ENCODE measurements at regions not wholly inside any gene's neighbourhood (a gene's known extent, or its start where the extent isn't known, plus 50 kb on each side); places are given as distances from the start of the nearest gene placed in this dataset.
A peak's percentile ranks its signal among the peaks of the same experiment; 100 is the strongest.

DNA sequence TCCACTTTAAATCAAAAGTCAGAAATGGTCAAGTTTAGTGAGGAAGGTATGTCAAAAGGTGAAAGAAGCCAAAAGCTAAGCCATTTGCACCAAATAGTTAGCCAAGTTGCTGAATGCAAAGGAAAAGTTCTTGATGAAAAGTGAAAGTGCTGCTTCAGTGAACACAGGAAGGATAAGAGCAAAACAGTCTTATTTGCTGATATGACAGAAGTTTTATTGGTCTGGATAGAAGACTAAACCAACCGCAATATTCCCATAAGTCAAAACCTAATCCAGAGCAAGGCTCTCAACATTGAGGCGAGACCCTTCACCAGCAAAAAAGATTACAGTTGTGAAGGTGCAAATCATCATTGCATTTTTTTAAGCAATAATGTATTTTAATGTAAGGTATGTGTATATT, 496.5 kb upstream of the LRATD1 start:
- no peak for DNase-seq (ENCODE audit: low read depth, low spot score)

DNA sequence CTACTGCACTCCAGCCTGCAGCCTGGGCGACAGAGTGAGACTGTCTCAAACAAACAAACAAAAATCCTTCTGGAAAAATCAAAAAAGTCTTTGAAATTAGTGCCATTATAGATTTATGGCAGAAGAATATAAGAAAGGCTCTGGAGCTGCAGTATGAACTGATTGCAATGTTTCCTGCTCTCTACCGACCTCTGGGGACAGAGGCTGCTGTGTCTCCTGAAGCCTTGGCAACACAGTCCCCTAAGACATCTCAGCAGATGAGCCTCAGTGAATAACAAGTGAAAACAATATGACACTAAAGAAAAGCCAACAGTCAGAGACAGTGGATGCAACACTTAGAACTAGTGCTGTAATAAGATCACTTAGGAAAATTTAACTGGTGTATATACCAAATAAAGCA, 494.9 kb upstream of the LRATD1 start:
- peak; percentile 14 for DNase-seq (ENCODE audit: low read depth, low spot score)

DNA sequence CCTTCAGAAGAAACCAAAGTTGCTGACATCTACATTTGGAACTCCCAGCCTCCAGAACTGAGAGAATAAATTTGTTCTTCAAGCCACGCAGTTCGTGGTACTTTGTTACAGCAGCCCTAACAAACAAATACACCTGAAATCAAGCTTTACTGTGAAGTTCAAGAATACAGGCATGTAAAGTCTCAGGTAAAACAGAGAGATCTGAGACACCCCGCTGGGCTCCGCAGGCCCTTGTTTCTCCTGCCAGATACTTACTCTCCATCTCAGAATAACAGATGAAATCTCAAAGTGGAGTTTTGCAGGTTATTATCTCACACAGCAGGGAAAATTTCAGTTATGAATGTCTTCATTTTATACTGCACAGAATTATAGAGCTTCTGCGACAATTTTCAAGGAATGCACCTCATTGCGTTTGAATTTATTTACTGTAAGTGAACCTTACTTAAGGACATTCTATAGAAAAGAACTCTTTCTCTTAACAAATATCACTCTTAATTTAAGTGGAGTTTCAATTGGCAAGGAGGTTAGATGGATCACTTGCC, 492.4 kb upstream of the LRATD1 start:
- no peak for DNase-seq (ENCODE audit: low read depth, low spot score)

DNA sequence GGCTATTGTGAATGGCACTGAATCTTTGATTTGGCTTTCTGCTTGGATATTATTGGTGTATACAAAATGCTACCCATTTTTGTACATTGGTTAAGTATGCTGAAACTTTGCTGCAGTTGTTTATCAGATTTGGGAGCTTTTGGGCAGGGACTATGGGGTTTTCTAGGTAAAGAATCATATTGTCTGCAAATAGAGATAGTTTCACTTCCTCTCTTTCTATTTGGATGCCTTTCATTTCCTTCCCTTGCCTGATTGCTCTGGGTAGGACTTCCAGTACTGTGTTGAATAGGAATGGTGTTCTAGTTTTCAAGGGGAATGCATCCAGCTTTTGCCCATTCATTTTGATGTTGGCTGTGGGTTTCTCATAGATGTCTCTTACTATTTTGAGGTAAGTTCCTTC, 489.1 kb upstream of the LRATD1 start:
- no peak for DNase-seq (ENCODE audit: low read depth, low spot score)

DNA sequence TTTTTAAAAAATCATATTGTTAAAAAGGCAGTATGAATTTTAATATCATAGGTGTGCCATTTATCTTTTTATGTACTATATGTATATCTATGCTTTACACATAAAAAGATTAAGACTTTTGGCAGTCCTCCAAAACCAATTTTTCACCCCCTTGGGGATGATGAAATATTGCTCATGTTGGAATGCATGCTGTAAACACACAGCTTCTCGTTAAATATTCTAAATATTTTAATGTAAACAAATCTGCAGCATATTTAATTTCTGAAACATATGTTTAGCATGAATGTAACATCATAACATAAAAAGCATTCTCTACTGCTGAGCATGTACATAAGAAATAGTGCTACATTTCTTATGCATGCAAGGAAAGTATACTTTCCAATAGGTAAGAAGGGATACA, 484.3 kb upstream of the LRATD1 start:
- DNase-seq (ENCODE audit: low read depth, low spot score): no peak

DNA sequence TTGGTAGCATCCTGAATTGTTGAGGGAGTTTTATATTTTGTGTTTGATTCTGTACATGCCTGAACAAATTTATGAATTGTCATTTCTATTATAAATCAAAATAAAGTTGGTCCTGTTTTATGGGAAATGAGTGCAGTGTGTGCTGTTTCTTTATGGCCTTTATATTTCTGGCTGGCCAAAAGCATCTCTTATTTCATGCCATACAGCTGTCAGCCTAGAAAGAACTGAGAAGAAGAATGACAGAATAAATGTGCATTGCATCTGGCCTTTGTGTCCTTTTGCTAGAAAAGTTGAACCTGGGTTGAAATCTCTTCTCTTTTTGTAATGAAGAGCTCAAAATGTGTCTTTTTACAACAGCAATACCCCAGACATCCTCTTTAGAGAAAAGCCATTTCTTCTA, 474.7 kb upstream of the LRATD1 start:
- no peak for DNase-seq (ENCODE audit: low read depth, low spot score)

DNA sequence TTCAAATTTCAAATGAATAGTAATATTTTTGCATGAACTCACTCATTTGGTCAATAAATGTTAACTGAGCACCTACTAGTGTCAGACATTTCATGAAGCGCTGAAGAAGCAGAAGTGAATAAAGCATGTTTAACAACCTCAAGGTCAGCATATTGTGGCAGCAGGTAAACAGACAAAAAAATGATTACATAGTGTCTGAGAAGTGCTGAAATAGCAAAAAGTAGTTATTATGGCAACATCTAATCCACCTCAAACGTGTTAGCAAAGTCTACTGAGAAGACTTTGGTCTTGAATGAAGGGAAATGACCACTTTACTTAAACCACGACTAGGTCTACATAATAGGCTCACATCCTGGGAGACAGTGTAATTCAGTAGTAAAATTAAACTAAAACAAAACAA, 452.2 kb upstream of the LRATD1 start:
- no peak for DNase-seq (ENCODE audit: low read depth, low spot score)

DNA sequence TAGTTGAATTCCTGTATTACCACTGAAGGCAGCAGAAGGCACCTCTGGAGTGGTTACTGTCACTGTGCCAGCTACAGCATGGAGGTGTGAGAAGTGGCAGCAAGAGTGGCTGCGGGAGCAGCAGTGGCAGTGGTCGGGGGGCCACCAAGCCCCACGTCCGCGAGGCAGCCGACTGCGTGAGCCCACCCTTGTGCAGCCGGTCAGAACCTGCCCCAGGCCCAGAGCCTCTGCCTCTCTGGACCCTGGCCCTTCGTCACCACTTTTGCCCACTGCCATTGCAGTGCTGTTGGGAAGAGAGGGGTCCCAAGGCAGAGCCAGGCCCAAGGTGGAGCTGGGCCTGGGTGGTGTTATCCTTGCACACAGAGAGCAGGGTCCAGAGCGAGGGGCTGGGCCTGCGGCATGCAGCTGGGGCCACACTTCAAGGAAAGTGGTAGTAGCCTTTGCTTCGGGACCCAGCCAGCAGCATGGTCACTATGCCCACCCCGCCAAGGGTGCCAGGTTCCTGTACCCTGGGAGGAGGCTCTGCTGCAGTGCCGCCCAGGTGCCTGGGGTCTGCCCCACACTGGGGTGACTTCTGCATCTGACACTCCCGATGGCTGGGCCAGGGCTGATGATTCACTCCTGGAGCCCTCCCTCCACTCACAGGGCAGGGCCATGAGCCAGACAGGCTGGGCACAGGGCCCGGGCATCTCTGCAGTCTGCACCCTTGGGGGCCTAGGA, 450.1 kb upstream of the LRATD1 start:
- no peak for DNase-seq (ENCODE audit: low read depth, low spot score)

DNA sequence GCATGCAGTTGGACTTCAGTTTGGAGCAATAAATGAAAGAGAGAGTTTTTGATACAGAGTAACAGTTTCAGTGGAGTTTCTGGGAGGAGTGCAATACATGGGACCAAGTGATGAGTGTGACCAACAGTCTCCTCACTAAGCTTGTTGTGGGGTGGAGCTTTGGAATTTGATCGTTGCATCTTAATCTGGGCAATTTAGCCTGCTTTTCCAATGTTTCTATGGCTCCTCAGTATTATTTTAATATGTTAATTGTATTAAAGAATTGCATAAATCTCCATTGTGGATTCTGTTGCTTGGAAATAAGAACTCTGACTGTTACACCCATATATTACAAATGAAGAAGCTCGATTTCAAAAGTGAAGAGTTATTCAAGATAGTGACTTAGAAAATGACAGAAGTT, 446.6 kb upstream of the LRATD1 start:
- DNase-seq (ENCODE audit: low read depth, low spot score): no peak

DNA sequence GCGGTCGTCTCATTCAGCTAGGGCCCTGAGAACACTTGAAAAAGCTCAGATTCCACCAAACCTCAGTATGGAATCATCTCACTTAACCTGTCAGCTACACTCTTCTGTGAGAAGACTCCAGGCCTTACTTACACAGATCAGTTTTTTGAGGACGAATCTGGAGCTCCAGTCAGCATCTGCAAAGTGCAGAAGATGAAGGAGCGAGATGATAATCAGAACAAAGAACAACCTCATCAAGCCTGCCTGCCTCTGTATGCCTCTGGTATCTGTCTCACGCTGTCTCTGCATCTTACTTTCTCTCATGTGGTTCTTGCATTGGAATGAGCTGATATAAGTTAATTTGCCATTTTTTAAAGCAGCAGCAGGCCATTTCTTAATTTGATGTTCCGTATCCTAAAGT, 444.1 kb upstream of the LRATD1 start:
- no peak for DNase-seq (ENCODE audit: low read depth, low spot score)

DNA sequence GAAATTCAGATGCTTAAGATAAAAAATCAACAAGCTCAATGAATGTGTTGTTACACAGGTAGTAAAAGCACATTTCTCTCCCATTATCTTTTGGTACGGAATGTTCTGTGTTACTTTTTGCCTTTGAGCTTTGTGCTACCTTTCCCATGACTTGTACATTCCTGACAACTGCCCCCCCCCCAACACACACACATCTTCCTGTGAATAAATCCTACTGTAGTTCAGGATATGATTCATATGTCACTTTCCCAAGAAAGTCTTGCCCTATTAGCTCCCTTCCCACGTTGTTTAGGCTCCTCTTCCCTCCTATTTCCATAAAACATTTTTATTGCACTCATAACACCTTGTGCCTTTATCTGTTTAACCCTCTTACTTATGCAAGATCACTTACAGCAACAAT, 442.6 kb upstream of the LRATD1 start:
- DNase-seq (ENCODE audit: low read depth, low spot score): no peak

DNA sequence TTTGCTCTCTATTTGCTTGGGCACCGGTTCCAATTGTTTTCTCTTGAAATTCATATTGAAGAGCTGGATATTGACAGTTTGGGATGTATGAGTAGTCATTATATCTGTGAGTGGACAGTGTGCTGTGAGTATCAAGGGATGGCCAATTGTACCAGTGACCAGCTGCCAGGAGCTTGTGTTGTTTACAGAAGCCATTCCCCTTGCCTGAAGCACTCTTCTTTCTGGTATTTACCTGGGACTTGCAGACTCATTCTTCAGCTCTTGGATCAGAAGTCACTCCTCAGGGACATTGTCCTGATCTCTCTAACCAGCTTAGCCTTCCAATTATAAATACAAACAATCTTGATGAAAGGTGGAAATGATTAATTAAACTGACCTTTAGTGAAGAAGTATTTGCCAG, 438.3 kb upstream of the LRATD1 start:
- DNase-seq (ENCODE audit: low read depth, low spot score): no peak

DNA sequence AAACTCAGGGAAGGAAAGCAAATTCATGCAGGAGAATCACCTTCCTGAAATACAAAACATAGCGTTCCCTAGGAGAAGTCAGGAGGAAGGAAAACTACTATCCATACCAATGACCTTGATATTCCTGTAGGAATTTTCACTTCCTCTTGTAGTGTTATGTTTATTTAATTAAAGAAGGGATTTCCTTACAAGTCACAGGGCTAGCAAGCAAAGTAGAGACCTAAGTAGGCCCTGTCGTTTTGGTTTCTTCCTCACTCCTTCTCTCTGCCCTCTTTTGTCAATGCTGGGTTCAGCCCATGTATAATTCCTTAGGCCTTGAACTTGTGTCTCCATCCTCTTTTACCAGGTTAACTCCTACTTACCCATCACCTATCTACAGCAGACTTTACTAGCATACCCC, 435.2 kb upstream of the LRATD1 start:
- no peak for DNase-seq (ENCODE audit: low read depth, low spot score)

DNA sequence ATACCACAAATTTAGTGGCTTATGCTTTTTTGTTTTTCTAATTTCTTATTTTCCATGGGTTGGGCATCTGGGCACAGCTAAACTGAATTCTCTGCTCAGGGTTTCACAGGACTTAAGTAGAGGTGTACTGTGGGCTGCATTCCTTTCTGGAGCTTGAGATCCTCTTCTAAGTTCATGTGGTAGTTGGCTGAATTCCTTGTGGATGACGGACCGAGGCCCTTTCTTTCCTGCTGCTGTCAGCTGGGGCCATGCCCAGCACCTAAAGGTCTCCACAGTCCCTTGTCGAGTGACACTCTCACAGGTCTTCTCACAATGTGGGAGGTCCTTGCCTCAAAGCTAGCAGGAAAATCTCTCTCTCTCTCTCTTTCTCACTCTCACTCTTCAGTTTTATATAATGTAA, 433.5 kb upstream of the LRATD1 start:
- no peak for DNase-seq (ENCODE audit: low read depth, low spot score)

DNA sequence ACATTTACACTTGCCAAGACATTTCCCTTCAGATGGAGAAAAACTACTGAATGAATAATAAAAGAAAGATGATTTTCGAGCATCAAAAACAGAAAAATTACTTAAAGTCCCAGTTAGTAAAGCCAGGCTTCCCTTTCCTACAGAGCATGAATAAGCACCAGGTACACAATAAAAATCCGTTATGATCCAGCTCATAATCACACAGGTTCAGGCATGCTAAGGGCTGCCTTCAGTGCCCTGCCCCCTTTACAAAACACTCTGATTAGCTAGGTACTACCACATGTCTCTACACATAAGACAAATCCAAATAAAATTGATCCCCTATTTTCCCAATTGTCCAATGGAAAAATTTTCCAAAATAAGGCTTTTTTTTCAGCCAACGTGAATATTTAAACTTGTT, 413.2 kb upstream of the LRATD1 start:
- DNase-seq (ENCODE audit: low read depth, low spot score): no peak

DNA sequence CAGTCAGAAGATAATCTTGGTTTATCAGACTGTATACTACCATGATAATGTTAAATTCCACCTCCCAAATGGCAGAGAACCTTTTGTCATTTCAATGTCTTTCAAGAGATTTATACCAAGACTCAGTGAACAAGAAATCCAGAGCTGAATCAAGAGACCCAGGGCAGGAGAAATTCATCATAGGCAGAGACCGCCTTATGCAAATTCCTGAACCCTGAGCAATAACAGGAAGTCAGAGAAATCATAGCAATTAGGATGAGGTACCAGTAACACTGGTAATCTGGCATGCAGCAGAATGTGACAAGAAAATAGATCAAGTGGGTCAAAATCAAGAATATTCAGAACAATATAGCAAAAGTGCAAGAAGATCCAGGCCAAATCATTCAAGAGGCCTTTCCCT, 412.4 kb upstream of the LRATD1 start:
- no peak for DNase-seq (ENCODE audit: low read depth, low spot score)

DNA sequence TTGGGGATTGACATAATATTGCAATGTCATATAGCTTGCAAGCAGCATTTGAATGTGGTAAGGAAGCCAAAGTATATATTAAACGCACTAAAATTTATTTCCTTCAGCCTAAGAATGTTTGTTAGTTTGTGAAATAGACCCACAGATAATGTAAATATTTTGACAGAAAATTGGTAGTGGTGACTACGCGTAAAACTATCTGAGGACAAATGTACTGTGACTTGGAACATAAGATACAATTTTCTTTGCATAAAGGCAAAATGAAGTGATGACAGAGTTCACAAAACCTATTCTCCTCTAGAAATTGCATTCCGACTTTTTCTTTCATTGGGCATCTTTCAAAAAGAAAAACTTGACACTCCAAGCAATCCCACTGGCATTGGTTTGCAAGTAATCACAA, 411.1 kb upstream of the LRATD1 start:
- no peak for DNase-seq (ENCODE audit: low read depth, low spot score)

DNA sequence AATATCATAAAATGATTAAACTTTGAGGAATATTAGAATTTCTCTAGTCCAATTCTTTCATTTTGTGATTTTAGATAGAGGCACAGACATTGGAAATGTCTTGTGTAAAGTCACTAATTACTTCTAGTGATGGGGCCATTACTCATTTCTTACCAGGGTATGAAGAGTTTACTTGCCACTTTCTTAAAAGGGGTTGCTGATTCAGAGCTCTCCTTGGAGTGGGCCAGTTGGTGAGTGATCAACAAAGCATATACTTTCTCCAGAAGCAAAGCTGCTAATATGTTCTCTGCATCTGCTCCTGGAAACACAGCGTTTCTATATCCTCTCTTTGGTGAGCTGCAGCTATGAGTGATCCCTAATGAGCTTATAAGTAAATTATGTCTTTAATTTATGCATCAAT, 408.9 kb upstream of the LRATD1 start:
- DNase-seq (ENCODE audit: low read depth, low spot score): no peak

DNA sequence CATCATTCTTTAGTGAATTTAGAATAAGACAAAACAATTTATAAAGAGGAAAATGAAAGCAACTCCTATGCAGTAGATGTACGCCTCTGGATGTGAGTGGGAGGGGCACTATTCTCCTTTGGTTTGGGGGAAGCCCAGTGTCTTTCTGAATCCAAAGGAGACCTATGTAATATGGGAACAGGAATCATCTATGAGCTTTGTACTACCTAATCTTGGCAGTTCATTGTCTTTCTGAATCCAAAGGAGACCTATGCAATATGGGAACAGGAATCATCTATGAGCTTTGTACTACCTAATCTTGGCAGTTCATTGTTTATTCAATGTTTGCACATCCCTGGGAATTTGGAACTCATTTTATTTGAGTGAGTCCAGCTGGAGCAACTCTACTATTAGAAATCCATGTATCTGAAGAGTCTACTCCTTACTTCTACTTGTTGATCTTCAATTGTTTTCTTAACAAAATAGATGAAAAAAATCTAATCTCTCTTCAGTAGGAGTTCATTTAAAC, 401.1 kb upstream of the LRATD1 start:
- DNase-seq (ENCODE audit: low read depth, low spot score): no peak

DNA sequence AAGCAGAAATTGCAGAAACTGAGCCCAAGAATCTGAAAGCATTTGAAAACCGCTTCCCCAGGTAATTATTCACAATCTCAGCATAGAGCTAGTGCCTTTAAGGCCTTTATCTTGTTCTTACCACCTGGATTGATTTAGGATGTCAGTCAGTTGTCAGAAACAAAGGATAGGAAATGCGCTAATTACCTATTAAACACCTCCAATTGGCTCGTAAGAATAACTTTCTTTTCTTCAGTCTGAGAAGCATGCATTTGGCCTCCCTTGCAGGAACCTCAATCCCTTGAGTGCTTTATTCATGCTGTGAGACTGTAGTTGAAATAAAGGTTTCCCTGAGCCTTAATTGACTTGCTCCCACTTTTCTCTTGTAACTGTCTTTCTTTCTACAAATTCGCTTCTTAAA, 400.3 kb upstream of the LRATD1 start:
- DNase-seq (ENCODE audit: low read depth, low spot score): no peak

DNA sequence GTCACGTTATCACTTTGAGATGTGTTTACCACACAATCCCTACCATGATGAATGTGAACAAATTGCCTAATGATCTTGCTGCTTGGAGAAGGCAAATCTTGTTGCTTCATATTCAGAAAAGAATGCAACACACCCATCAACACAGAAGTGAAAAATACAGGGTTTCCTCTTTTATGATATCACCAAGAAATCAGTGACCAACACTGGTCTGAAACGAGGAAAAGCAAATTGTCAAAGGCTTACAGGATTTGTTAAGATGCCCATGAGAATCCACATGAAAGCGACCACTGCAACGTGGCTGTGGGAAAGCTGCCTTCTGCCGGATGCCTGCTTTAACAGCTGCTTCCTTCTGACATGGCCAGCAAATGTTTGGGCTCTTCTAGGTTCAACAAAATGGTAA, 397.6 kb upstream of the LRATD1 start:
- DNase-seq (ENCODE audit: low read depth, low spot score): no peak

DNA sequence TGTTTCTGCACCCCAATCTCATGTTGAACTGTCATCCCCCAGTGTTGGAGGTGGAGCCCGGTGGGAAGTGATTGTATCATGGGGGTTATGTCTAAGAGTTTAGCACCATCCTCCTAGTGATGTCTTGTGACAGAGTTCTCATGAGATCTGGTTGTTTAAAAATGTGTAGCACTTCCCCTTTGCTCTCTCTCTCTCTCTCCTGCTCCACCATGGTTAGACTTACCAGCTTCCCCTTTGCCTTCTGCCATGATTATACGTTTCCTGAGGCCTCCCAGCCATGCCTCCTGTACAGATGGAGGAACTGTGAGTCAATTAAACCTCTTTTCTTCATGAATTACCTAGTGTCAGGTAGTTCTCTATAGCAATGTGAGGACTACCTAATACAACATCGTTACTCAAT, 396.9 kb upstream of the LRATD1 start:
- DNase-seq (ENCODE audit: low read depth, low spot score): no peak

DNA sequence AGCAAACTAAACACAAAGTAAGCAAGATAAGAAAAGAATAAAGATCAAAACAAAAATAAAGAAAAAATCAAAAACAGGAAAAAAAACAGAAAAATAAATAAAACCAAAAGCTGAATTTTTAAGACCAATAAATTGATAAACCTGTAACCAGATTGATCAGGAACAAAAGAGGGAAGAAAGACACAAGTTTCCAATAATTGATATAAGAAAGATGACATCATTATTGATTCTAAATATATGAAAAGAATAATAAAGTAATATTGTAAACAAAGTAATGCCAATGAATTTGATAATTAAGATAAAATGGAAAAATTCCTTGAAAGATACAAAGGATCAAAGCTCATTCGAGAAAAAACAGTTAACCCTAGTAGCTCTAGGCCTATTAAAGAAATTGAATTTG, 394.6 kb upstream of the LRATD1 start:
- no peak for DNase-seq (ENCODE audit: low read depth, low spot score)

DNA sequence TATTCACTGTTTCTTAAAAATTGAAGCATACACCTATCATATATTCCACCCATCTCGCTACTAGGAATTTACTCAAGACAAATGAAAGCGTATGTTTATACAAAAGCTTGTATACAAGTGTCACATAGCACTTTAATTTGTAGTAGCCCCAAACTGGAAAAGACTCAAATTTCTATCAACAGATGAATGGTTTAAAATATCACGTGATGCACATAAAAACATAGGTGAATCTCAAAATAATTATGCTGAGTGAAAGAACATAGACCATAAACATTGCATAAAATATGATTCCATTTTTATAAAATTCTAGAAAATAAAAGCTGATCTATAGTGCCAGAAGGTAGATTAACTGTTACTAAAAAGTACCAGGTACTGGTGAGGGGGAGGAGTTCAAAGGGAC, 392.9 kb upstream of the LRATD1 start:
- DNase-seq (ENCODE audit: low read depth, low spot score): no peak

Data from ELF-1 (cell line).